Heart left ventricle (tissue), 13 donors: ENCODE measurements at regions not wholly inside any gene's neighbourhood (a gene's known extent, or its start where the extent isn't known, plus 50 kb on each side); places are given as distances from the start of the nearest gene placed in this dataset.

ENCODE experiments used
- CTCF ChIP-seq, 12 donors: fragments of 200-600 bp; sonication (generic) in 4 of 12; IDR thresholded peaks; one replicate each; pipeline versions ENCODE4 v1.5.0 to v1.8.0; 2018 to 2022; ENCODE audit warnings: antibody characterized with exemption in 12 of 12, mild to moderate bottlenecking in 5 of 12
- POLR2A ChIP-seq, 2 donors: fragments of 450-650 bp; IDR thresholded peaks; one replicate each; pipeline ENCODE4 v1.6.1; 2017; ENCODE audit warnings: antibody characterized with exemption in 2 of 2, mild to moderate bottlenecking in 2 of 2, moderate library complexity in 2 of 2
- donor health status: ischemic (EF 13 %, LVEDD 7.1; RV severe dilation, severe dysfunction).
- donor health status: DM: no; HTN: yes; CAD: no.
- donor health status: DM: no; HTN: no; CAD: no.
- donor health status: ischemic (EF 25% LVEDD 6.9; RV normal size, moderate dysfunction).
- donor health status: ischemic (EF 25% LVEDD 5.7; RV mildly dilated, moderate dysfunction).
- donor health status: ischemic (EF 35%, LVEDD 5.7; RV mildly dilated, moderate dysfunction).
- donor health status: nonischemic (EF 11% LVEDD 7.7; RV severe dilation, severe dysfunction).
- donor health status: DM: yes; HTN: yes; CAD: no.
- donor health status: PGD.
- donor health status: ischemic (EF 29% LVEDD 5.4; RV normal size, mild dysfunction).
- donor health status: nonischemic (EF 23%, LVEDD 6.1; RV moderate dilation, normal function).

GRCh38 chr13:95418946-95419345 lies 117.7 kb upstream of the ABCC4 start:
- TF ChIP-seq POLR2A (IDR thresholded peaks at IDR 0.05) (no peak), CTCF (IDR thresholded peaks at IDR 0.05) (no peak)
